VCaP (cell line): ENCODE measurements at regions not wholly inside any gene's neighbourhood (a gene's known extent, or its start where the extent isn't known, plus 50 kb on each side); places are given as distances from the start of the nearest gene placed in this dataset.

Source experiments
- H3K27ac ChIP-seq: fragments of 450-650 bp; 2 replicates; pipeline ENCODE4 v1.5.1; 2017
- TF ChIP-seq, protein P1 (sequence below): fragments of 450-650 bp; conservative IDR thresholded peaks from 2 replicates; pipeline ENCODE4 v1.5.1; 2017; ENCODE audit warnings: mild to moderate bottlenecking, moderate library complexity

DNA sequence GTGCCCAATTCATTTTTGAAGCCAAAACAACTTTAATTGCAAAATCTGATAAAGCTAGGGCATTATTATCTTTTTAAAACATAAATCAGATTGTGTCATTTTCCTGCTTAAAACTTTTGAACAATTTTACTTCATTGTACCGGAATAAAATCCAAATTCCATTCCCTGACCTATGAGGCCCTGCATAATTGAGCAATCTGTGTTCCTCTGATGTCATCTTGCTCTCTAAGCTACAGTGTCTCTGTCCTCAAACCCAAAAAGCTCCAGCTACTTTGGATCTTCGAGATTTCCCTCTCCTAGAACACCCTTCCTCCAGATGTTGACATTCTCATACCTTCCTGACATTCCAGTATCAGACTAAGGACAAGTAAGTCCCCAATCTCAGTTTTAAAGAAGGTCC, 395.9 kb downstream of the LRATD1 start:
- TF ChIP-seq, protein P1, sequence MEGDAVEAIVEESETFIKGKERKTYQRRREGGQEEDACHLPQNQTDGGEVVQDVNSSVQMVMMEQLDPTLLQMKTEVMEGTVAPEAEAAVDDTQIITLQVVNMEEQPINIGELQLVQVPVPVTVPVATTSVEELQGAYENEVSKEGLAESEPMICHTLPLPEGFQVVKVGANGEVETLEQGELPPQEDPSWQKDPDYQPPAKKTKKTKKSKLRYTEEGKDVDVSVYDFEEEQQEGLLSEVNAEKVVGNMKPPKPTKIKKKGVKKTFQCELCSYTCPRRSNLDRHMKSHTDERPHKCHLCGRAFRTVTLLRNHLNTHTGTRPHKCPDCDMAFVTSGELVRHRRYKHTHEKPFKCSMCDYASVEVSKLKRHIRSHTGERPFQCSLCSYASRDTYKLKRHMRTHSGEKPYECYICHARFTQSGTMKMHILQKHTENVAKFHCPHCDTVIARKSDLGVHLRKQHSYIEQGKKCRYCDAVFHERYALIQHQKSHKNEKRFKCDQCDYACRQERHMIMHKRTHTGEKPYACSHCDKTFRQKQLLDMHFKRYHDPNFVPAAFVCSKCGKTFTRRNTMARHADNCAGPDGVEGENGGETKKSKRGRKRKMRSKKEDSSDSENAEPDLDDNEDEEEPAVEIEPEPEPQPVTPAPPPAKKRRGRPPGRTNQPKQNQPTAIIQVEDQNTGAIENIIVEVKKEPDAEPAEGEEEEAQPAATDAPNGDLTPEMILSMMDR, result no peak
- H3K27ac ChIP-seq, result no peak overlapping the region

DNA sequence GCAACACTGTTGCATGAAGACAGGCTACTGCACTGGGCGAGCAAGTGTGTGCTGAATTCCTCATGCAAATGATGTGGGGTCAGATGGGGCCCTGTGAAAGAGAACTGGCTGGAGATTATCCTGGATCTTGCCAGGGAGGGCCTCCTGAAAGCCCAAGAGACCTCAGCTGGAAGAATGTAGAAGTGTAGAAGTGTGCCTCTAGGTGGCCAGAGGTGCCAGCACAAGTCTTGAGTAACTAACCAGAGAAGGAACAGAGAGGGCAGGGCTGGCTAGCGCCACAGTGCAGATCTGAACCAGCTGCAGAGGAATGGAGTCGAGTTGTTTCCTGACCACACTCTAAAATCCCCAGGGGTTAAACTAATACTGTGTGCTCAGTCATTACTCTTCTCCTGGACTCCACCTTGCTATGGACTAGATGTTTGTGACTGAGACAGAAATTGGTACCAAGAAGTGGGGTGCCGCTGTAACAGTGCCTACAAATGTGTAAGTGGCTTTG, 399.3 kb downstream of the LRATD1 start:
- TF ChIP-seq, protein P1, result no peak
- no peak overlapping the region for H3K27ac ChIP-seq

DNA sequence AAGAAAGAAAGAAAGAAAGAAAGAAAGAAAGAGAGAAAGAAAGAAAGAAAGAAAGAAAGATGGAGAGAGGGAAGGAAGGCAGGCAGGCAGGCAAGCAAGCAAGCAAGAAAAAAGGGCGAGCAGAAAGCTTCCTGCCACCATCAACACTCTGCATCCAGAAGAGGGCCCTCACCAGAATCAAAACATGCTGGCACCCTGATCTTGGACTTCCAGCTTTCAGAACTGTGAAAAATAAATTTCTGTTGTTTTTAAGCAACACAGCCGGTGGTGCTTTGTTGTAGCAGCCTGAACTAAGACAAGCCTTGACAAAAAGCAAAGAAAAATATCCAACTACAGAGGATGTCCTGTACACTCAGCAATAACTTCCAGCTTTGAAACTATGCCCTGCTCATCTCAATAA, 401.7 kb downstream of the LRATD1 start:
- TF ChIP-seq, protein P1, result no peak
- no peak overlapping the region for H3K27ac ChIP-seq

DNA sequence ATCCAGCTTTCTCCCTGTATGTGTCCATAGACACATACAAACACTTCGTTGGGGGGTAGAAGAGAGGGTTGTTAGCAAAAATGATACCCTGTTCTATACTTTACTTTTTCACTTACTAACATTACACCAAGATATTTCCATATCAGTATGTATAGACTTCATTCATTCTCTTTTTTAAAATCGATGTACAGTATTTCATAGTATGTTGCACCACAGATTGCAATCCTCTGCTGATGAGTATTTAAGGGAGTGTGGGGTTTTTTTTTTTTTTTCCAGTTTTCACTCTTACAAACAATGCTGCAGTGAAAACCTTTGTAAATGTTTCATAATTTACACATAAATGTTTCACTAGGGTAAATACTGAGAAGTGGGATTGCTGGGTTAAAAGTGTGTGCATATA, 402.3 kb downstream of the LRATD1 start:
- no peak overlapping the region for H3K27ac ChIP-seq
- TF ChIP-seq, protein P1, result no peak

DNA sequence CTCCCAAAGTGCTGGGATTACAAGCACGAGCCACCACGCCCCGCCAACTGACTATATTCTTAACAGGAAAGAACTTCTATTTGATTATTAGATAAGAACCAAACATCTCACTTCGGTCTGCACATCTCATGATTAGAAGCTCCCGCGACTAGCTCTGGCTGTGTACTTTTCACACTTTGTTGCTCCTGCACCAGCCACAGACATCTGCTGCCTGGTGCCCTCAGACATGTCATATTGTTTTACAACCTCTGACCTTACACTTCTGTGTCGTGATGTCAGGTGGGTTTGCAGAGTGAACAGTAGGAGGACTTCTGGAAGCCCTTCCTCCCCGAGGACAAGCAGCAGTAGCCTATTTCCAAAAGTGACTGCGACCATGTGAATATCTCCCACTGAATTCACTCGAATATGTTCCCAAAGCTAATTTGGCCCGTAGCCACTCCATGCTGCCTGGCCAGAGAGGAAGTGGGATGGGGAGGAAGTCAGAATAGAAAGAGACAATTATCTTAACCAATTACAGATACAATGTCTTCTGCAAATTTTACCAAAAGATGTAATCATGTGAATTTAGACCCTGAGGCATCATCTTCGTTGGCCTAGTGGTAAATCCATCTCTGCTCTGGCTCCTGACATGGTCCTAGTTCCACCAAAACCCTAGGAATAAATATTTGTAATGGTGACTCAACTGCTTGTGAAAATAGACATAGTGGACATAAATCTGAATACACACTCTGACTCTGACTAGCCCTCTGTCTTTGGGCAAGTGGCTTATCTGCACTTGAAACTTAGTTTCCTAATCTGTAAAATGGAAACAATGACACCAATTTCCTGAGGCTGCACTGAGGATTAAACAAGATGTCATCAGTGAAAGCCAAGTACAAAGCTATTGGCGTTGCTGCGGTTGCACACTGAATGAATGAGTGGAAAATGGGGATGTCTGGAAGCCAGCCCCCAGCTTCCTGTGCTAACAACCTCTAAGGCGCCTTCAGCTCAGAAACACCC, 406.1 kb downstream of the LRATD1 start:
- H3K27ac ChIP-seq, result no peak overlapping the region
- TF ChIP-seq, protein P1, result no peak

DNA sequence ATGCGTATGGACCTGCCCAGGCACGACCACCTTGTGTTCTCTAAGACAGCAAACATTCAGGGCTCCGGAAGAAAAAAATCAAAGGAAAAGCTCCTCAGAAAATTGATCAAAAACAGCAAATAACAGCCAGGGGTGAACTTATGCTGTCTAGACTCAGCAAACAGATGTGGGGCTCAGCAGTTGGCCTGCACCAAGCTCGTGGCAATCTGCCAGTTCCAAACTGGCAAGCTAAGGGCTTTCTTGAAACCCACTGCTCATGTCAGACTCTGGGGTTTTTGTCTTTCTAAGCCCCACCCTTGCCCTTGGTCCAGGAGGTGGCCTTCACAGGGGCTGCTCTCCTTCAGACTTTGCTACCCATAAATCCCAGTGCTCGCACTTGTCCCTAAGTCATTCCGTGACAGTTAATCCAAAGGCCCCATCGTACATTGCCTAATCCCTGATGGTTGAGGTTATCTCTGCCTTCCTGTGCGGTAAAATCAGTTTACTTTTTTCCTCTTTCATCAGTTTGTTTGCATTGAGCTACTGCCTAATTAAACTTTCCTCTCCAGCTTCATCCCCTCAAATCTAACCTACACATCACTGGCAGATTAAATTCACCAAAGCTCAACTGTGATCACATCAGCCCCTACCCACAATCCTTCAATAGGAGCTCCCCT, 408.0 kb downstream of the LRATD1 start:
- TF ChIP-seq, protein P1, result no peak
- H3K27ac ChIP-seq, result no peak overlapping the region

DNA sequence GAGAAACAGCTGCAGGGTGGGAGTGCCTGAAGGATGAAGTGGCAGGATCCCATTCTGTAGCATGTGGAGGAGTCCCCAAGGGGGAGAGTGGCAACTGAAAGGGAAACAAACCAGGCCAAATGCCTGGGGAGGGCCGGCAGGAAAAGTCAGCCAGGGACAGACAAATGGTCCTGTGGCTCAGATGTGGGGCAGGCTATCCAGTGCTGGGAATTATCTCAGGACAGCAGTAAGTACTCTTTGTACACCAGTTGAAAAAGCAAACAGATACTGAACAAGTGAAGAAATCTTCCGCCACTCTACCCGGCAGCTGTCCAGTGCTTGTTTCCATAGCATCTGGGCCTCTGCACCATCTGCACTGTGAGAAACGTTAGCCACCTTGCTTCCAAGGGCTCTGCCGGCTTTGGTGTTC, 408.9 kb downstream of the LRATD1 start:
- H3K27ac ChIP-seq, result no peak overlapping the region
- TF ChIP-seq, protein P1, result no peak
